ENCODE measurements at regions not wholly inside any gene's neighbourhood (a gene's known extent, or its start where the extent isn't known, plus 50 kb on each side); places are given as distances from the start of the nearest gene placed in this dataset.

DNA sequence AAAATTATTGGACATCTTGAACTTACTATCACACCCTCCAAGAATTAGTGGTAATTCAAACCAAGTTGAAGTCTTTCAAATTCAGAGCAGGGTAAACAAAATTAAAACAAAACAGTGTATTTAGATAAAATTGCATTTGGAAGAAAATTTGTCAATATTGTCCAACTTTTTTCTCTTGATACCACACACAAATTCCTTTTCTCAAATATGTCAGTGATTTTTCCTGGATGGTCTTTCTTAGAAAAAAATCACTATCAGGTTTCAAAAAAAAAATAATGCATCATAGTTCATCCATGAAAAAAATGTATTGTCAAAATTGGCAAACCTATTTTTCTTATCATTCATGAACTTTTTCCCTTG lies 667.1 kb downstream of the TENT5A start:
- TF ChIP-seq CTCF (IDR thresholded peaks at IDR 0.05) (no peak), POLR2A (IDR thresholded peaks at IDR 0.05) (no peak)

Measured in testis (tissue), 2 donors.